ENCODE measurements at regions not wholly inside any gene's neighbourhood (a gene's known extent, or its start where the extent isn't known, plus 50 kb on each side); places are given as distances from the start of the nearest gene placed in this dataset.
"Not testable (repeated sequence)": the region's sequence is repeated elsewhere in the genome, so short reads cannot be mapped to it uniquely, and the experiment has no call there.

DNA sequence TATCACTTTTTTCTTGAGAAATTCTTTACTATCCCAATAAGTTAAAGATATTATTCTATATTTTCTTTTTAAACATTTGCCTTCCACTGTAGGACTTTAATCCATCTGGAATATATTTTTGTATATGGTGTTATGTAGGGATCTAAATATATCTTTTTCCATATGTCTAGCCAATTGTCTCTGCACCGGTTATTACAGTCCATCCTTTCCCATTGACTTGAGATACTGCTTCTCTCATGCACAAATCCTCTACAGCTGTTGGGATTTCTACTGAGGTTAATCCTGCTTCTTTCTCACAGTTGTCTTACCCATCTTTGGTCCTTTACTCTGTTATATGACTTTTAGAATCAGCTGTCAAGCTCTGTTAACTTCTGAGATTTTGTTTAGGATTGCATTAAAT, 483.8 kb upstream of the CDH4 start:
- no peak for DNase-seq

DNA sequence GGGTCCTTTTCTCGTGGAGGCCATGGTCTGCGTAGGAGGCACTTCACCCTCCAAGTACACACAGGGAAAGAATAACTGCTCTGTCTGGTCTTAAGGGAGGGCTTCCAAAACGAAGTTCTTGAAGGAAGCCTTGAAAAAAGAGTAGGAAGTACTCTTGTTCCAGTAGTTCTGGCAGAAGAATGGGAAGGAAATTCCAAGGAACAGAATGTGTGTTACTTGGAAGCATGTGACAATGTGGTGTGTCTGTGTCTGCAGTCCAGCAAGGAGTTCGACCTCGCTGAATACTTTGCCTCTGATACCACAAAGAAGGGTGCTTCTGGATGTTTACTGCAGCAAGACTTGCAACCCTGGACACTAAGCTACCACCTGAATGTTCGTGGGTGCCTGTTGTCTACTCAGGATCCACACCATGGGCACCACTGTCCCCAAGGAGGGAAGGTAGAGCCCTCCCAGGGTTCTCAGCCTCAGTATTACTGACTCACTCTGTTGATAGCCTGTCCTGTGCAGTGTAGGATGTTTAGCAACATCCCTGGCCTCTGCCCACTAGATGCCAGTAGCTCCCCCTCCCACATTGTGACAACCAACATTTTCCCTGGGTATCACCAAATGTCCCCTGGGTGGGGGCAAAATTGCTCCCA, 471.6 kb upstream of the CDH4 start:
- DNase-seq, result no peak

DNA sequence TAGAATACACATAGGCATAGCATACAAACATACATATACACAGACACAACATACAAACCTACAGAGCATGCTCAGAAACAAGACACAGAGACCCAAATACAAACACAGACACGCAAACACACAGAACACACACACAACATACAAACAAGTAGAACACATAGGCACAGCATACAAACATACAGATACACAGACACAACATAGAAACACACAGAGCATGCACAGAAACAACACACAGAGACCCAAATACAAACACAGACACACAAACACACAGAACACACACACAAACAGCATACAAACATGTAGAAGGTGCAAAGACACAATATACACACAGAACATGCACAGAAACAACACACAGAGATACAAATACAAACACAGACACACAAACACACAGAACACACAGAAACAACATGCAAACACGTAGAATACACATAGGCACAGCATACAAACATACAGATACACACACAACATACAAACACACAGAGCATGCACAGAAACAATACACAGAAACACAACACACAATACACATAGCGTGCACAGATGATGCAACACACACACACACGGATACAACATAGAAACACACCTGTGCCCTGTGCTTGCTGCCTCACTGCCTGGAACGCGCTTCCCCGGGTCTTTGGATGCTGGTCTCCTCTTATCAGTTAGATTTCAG, 469.0 kb upstream of the CDH4 start:
- DNase-seq, result no peak

DNA sequence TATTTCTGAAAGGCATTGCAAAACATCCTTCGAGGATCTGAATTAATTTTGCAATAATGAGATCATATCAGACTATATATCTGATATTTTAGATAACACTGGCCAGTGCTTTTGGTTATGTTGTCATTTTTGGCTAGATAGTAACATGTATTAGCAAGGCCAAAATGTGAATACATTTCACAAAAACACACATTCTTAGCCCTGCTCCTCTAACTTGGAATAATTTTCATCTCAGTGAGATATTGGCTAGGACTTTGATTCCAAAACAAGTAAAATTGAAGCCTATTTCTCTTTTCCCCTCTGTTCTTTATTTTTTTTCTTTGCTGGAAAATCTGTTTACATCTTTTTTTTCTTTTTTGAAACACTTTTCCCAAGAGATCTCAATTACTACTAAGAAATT, 466.8 kb upstream of the CDH4 start:
- DNase-seq, result no peak

DNA sequence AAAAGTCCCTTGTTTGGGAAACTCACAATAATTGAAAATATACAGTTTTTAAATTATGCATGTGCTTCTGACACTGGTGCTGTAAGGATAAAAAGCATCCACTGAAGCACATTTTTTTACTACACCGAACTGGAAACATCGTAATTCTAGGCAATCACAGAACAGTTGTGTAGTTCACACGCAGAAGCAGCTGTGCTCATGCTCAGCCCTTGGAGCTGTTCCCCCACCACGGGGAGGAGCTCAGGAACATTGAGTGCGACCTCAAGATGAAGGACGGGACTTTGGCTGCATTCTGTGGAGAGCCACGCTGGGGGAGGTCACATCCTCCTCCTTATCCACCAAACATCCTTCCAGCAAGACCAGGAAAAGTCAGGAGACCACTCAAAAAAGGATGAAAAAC, 466.3 kb upstream of the CDH4 start:
- no peak for DNase-seq

DNA sequence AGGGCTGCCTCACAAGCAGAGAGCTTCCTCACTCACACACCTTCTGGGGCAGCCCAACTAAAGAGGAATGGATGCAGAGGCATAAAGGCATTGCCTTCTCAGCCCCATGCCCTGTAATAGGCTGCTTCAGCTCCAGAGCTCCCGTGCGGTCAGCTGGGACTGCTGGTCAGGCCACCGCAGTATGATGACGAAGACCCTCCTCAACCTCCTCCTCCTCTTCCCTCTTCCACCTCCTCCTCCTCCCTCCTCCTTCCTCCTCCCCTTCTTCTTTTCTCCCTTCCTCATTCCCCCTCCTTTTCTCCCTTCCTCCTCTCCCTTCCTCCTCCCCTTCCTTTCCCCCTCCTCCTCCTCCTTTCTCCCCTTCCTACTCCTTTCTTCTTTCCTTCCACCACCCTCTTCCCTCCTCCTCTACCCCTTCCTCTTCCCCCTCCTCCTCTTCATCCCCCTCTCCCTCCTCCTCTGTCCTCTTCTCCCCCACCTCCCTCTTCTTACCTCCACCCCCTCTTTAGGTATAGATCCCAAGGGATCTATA, 465.3 kb upstream of the CDH4 start:
- DNase-seq, result no peak

DNA sequence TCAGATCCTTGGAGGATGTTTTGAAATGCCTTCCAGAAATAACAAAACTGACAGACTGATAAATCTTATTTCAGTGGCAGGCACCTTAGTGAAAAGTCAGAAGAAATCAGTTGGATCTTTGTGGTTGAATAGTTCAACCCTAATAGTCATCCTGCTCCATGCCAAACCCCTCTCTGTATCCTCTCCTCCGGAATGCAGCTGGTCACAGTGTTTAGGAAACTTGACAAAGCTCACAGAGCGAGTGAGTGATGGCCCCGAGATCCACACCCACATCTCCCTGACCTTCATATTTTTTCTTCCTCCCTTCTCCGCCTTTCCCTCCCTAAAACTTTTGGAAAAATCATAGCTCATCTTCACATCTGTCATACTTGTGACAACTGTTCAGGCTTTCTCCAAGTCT, 464.8 kb upstream of the CDH4 start:
- DNase-seq, result no peak

- no peak for DNase-seq
These were observed 464.0 kb upstream of the CDH4 start for GRCh38 chr20:60788070-60788469.

- no peak for DNase-seq
These were observed 462.7 kb upstream of the CDH4 start for GRCh38 chr20:60789399-60789798.

DNA sequence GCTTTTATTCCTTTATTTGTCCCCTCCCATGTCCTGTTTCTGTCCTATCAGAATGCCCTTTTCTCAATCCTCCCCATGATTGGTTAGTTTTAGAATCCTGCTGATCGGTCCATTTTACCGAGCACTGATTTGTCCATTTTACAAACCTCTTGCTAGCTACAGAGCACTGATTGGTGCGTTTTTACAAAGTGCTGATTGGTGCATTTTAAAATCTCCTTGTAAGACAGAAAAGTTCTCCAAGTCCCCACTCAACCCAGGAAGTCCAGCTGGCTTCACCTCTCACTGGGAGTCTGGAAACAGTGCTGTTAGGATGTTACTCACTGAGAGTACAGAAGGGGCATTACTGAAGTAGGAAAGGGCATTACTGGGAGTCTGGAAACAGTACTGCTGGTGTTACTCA, 461.7 kb upstream of the CDH4 start:
- not testable (repeated sequence) for DNase-seq

DNA sequence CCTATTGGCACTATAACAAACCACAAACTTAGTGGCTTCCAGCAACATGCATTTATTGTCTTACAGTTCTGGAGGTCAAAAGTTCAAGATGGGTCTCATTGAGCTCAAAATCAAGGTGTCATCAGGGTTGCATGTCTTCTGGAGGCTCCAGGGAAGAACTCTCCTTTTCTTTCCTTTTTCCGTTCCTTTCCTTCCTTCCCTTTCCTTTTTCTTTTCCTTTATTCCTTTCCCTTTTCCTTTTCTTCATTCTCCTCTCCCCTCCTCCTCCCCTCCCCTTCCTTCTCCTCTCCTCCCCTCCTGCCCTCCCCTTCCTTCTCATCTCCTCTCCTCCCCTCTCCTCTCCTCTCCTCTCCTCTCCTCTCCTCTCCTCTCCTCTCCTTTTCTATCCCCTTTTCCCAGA, 460.2 kb upstream of the CDH4 start:
- no peak for DNase-seq

GRCh38 chr20:60792941-60793340, 459.1 kb upstream of the CDH4 start:
- DNase-seq, result no peak

GRCh38 chr20:60794674-60795073, 457.4 kb upstream of the CDH4 start:
- no peak for DNase-seq

DNA sequence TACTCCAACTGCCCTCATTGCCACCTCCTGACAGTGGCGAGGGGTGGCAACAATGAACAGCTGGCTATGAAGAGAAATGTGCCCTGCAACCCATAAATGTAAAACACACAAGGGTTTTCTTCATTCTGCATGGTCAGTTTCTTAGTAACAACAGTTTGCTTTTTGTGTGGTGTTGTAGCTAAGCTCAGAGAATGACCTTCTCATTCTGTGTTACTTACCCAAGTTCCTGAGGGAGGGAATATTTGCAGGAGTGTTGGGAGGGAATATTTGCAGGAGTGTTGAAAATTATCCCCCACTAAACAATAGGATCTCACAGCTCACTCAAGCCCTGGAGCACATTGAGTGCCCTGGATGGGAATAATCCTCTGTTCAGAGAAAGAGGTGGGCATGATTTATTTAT, 456.4 kb upstream of the CDH4 start:
- no peak for DNase-seq

GRCh38 chr20:60800185-60800584, 451.9 kb upstream of the CDH4 start:
- no peak for DNase-seq

- DNase-seq, result no peak
These were observed 449.4 kb upstream of the CDH4 start for GRCh38 chr20:60802676-60803075.

GRCh38 chr20:60803335-60804055, 448.6 kb upstream of the CDH4 start:
- no peak for DNase-seq

GRCh38 chr20:60804240-60804917, 447.7 kb upstream of the CDH4 start:
- DNase-seq, result no peak

- no peak for DNase-seq
These were observed 447.0 kb upstream of the CDH4 start for GRCh38 chr20:60804918-60805630.

DNA sequence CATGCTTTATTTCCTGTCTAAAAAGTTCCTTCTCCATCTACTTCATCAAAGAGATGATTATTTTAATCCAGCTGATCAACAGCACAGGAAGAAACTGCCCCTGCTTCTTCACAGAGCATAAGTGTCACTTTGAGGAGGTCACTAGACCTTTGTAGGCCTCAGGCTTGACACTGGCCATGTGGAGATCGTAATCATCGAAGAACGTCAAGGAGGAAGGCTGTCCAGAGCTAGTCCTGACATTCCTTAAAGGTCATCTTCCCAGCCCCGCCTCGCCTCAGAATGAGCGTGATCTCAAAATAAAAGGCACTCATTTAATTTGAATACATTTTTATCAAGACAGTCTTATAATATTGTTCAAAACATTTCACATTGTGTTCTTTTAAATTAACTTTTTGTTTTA, 445.7 kb upstream of the CDH4 start:
- DNase-seq, result no peak

DNA sequence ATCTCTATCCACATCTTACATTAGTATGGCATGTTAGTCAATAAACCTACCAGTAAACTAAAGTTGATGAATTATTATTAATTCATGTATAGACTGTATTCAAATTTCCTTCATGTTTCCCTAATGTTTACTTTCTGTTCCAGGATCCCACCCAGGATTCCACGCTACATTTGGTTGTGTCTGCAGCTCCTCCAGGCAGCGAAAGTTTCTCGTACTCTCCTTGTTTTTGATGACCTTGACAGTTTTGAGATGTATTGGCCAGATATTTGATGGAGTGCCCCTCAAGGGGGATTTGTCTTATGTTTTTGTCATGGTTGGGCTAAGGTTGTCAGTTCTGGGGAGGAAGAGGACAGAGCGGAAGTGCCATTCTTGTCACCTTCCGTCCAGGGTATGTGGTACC, 445.2 kb upstream of the CDH4 start:
- DNase-seq, result no peak

GRCh38 chr20:60808003-60808672, 443.9 kb upstream of the CDH4 start:
- DNase-seq, result no peak

Measured in T-helper 2 cell (primary cell).